NB4 (cell line): ENCODE measurements at regions not wholly inside any gene's neighbourhood (a gene's known extent, or its start where the extent isn't known, plus 50 kb on each side); places are given as distances from the start of the nearest gene placed in this dataset.

Source experiments
- CTCF ChIP-seq: IDR thresholded peaks from one replicate; pipeline ENCODE4 v1.5.1; 2012; ENCODE audit warnings: low read depth, low read length
- POLR2A ChIP-seq: IDR thresholded peaks from 2 replicates; pipeline ENCODE4 v1.6.1; 2011; ENCODE audit warnings: mild to moderate bottlenecking; ENCODE audit not compliant: insufficient read length; ENCODE audit errors: extremely low read depth

GRCh38 chr7:153099235-153099634 is 339.7 kb downstream of the ACTR3B start:
- no peak for TF ChIP-seq CTCF
- no peak for TF ChIP-seq POLR2A
